Neural progenitor cell (in vitro differentiated cells): ENCODE measurements at regions not wholly inside any gene's neighbourhood (a gene's known extent, or its start where the extent isn't known, plus 50 kb on each side); places are given as distances from the start of the nearest gene placed in this dataset.

Experiments used
- DNase-seq: peaks from one replicate; pipeline ENCODE4 v3.0.0-alpha.2; 2016; ENCODE audit warnings: low spot score
- H2AFZ ChIP-seq: fragments of 200-600 bp; sonication (generic); replicated peaks from 2 replicates; pipeline ENCODE4 v1.6.1; 2016; ENCODE audit warnings: antibody characterized with exemption
- H3F3A ChIP-seq: fragments of 200-600 bp; sonication (generic); 2 replicates; pipeline ENCODE4 v1.6.1; 2016; ENCODE audit warnings: antibody characterized with exemption, low read depth
- H3K27ac ChIP-seq: fragments of 200-600 bp; sonication (generic); 2 replicates; pipeline ENCODE4 v1.5.1; 2016; ENCODE audit warnings: mild to moderate bottlenecking
- H3K27me3 ChIP-seq: fragments of 200-600 bp; sonication (generic); 2 replicates; pipeline ENCODE4 v1.6.1; 2016; ENCODE audit warnings: mild to moderate bottlenecking, moderate library complexity
- H3K36me3 ChIP-seq: fragments of 200-600 bp; sonication (generic); 2 replicates; pipeline ENCODE4 v1.5.1; 2016
- H3K4me1 ChIP-seq: fragments of 200-600 bp; sonication (generic); 2 replicates; pipeline ENCODE4 v1.6.1; 2016; ENCODE audit warnings: mixed run types
- H3K4me2 ChIP-seq: fragments of 200-600 bp; sonication (generic); 2 replicates; pipeline ENCODE4 v1.6.1; 2016
- H3K4me3 ChIP-seq: fragments of 200-600 bp; sonication (generic); 2 replicates; pipeline ENCODE4 v1.5.1; 2016
- H3K79me2 ChIP-seq: fragments of 200-600 bp; sonication (generic); 2 replicates; pipeline ENCODE4 v1.6.1; 2016; ENCODE audit warnings: low read depth
- H3K9ac ChIP-seq: fragments of 200-600 bp; sonication (generic); 2 replicates; pipeline ENCODE4 v1.6.1; 2016
- H3K9me3 ChIP-seq: fragments of 200-600 bp; sonication (generic); 2 replicates; pipeline ENCODE4 v1.5.1; 2016; ENCODE audit warnings: low read depth
- H4K20me1 ChIP-seq: fragments of 200-600 bp; sonication (generic); 2 replicates; pipeline ENCODE4 v1.6.1; 2016; ENCODE audit warnings: low read depth
- H3K27ac Mint-ChIP-seq: 3 replicates; pipeline ENCODE4 v1.8.0; 2021; ENCODE audit warnings: mixed read lengths
- H3K27me3 Mint-ChIP-seq: 2 replicates; pipeline ENCODE4 v1.8.0; 2022; ENCODE audit warnings: low read depth, mild to moderate bottlenecking, inconsistent platforms, moderate library complexity, mixed read lengths; ENCODE audit not compliant: insufficient read depth
- H3K36me3 Mint-ChIP-seq: 3 replicates; pipeline ENCODE4 v1.8.0; 2021; ENCODE audit warnings: mixed read lengths
- H3K4me1 Mint-ChIP-seq: 3 replicates; pipeline ENCODE4 v1.8.0; 2021; ENCODE audit warnings: mixed read lengths
- H3K4me3 Mint-ChIP-seq: 3 replicates; pipeline ENCODE4 v1.8.0; 2021; ENCODE audit warnings: mild to moderate bottlenecking, moderate library complexity, mixed read lengths
- H3K9me3 Mint-ChIP-seq: 3 replicates; pipeline ENCODE4 v1.8.0; 2020; ENCODE audit warnings: mixed read lengths
- EZH2 ChIP-seq: fragments of 200-600 bp; sonication (generic); IDR thresholded peaks from 2 replicates; pipeline ENCODE4 v1.6.1; 2017; ENCODE audit warnings: antibody characterized with exemption, mild to moderate bottlenecking, moderate library complexity
- EZH2phosphoT487 ChIP-seq: fragments of 200-600 bp; sonication (generic); IDR thresholded peaks from 2 replicates; pipeline ENCODE4 v1.6.1; 2017; ENCODE audit warnings: antibody characterized with exemption
- TF ChIP-seq, protein P1 (sequence below): fragments of 200-600 bp; sonication (generic); IDR thresholded peaks from 2 replicates; pipeline ENCODE4 v1.5.1; 2017; ENCODE audit warnings: antibody characterized with exemption, mild to moderate bottlenecking

- no peak overlapping the region for H2AFZ ChIP-seq
- H3K4me3 ChIP-seq = no peak overlapping the region
- H3K9me3 ChIP-seq = peaks cover 6% of the 10 kb centered on the region
- Mint-ChIP-seq H3K4me3 (no peak overlapping the region), H3K4me1 (no peaks in the 10 kb centered on the region), H3K27ac (no peak overlapping the region), H3K36me3 (no peaks in the 10 kb centered on the region), H3K27me3 (peaks cover under 1% of the 10 kb centered on the region), H3K9me3 (peaks cover 8% of the 10 kb centered on the region)
- no peak overlapping the region for H3K27ac ChIP-seq
- H3K4me1 ChIP-seq = no peaks in the 10 kb centered on the region
- no peaks in the 10 kb centered on the region for H3F3A ChIP-seq
- H3K27me3 ChIP-seq = no peaks in the 10 kb centered on the region
- no peak overlapping the region for H3K4me2 ChIP-seq
- no peak overlapping the region for H3K9ac ChIP-seq
- no peaks in the 10 kb centered on the region for H3K79me2 ChIP-seq
- no peaks in the 10 kb centered on the region for H3K36me3 ChIP-seq
- DNase-seq = no peak
- TF ChIP-seq EZH2phosphoT487 = no peak
- no peak for TF ChIP-seq EZH2
- TF ChIP-seq, protein P1, sequence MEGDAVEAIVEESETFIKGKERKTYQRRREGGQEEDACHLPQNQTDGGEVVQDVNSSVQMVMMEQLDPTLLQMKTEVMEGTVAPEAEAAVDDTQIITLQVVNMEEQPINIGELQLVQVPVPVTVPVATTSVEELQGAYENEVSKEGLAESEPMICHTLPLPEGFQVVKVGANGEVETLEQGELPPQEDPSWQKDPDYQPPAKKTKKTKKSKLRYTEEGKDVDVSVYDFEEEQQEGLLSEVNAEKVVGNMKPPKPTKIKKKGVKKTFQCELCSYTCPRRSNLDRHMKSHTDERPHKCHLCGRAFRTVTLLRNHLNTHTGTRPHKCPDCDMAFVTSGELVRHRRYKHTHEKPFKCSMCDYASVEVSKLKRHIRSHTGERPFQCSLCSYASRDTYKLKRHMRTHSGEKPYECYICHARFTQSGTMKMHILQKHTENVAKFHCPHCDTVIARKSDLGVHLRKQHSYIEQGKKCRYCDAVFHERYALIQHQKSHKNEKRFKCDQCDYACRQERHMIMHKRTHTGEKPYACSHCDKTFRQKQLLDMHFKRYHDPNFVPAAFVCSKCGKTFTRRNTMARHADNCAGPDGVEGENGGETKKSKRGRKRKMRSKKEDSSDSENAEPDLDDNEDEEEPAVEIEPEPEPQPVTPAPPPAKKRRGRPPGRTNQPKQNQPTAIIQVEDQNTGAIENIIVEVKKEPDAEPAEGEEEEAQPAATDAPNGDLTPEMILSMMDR = no peak
- no peaks in the 10 kb centered on the region for H4K20me1 ChIP-seq
Observed at GRCh38 chrX:150182161-150182560, 181.0 kb upstream of the MAMLD1 start.

DNA sequence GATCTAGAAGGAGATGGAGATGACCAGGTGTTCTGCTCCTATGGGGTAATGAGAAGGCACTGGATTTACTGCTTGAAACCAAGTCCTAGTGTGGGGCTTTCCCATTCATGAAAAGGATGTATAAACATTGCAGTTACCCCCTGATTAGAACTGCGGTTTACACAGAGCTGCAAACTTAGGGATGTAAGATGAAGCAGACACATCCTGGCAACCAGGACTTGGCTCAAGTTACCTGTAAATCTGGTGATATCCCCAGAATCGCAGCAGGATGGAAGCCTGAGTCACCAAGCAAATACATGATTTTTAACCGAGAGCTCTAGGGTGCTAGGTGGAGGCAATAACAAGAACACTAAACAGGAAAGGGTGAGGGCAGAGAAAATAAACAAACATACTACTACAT lies 178.6 kb upstream of the MAMLD1 start:
- Histone ChIP-seq H2AFZ (no peak overlapping the region), H3K4me2 (no peak overlapping the region), H3K4me1 (no peaks in the 10 kb centered on the region), H3K9me3 (no peaks in the 10 kb centered on the region), H3K27ac (no peak overlapping the region), H4K20me1 (no peaks in the 10 kb centered on the region), H3K79me2 (no peaks in the 10 kb centered on the region), H3K27me3 (no peaks in the 10 kb centered on the region), H3K9ac (no peak overlapping the region), H3K4me3 (no peak overlapping the region), H3F3A (no peaks in the 10 kb centered on the region), H3K36me3 (no peaks in the 10 kb centered on the region)
- Mint-ChIP-seq H3K4me1 (no peaks in the 10 kb centered on the region), H3K4me3 (no peak overlapping the region), H3K27me3 (peaks cover 2% of the 10 kb centered on the region), H3K9me3 (peaks cover 7% of the 10 kb centered on the region), H3K27ac (no peak overlapping the region), H3K36me3 (no peaks in the 10 kb centered on the region)
- TF ChIP-seq EZH2phosphoT487 (no peak), EZH2 (no peak)
- TF ChIP-seq, protein P1 = no peak
- no peak for DNase-seq

GRCh38 chrX:150185766-150186165 lies 177.4 kb upstream of the MAMLD1 start:
- H3K4me3 ChIP-seq = no peak overlapping the region
- no peak overlapping the region for H3K4me2 ChIP-seq
- H3F3A ChIP-seq = no peaks in the 10 kb centered on the region
- no peaks in the 10 kb centered on the region for H3K9me3 ChIP-seq
- H3K27ac ChIP-seq = no peak overlapping the region
- H4K20me1 ChIP-seq = no peaks in the 10 kb centered on the region
- TF ChIP-seq EZH2phosphoT487 (no peak), EZH2 (no peak)
- TF ChIP-seq, protein P1 = no peak
- H3K4me1 ChIP-seq = no peaks in the 10 kb centered on the region
- H3K27me3 Mint-ChIP-seq = peaks cover 2% of the 10 kb centered on the region
- no peaks in the 10 kb centered on the region for H3K36me3 ChIP-seq
- no peak overlapping the region for H3K9ac ChIP-seq
- DNase-seq = no peak
- H2AFZ ChIP-seq = no peak overlapping the region
- no peaks in the 10 kb centered on the region for H3K27me3 ChIP-seq
- H3K27ac Mint-ChIP-seq = no peak overlapping the region
- no peaks in the 10 kb centered on the region for H3K79me2 ChIP-seq
- peaks cover 9% of the 10 kb centered on the region for H3K9me3 Mint-ChIP-seq
- no peak overlapping the region for H3K4me3 Mint-ChIP-seq
- no peaks in the 10 kb centered on the region for H3K4me1 Mint-ChIP-seq
- no peaks in the 10 kb centered on the region for H3K36me3 Mint-ChIP-seq
